Epidermal melanocyte (primary cell): ENCODE measurements at regions not wholly inside any gene's neighbourhood (a gene's known extent, or its start where the extent isn't known, plus 50 kb on each side); places are given as distances from the start of the nearest gene placed in this dataset.

Experiments
- DNase-seq: peaks from one replicate; pipeline ENCODE4 v3.0.0; 2011; ENCODE audit warnings: low spot score; ENCODE audit not compliant: insufficient read length

DNA sequence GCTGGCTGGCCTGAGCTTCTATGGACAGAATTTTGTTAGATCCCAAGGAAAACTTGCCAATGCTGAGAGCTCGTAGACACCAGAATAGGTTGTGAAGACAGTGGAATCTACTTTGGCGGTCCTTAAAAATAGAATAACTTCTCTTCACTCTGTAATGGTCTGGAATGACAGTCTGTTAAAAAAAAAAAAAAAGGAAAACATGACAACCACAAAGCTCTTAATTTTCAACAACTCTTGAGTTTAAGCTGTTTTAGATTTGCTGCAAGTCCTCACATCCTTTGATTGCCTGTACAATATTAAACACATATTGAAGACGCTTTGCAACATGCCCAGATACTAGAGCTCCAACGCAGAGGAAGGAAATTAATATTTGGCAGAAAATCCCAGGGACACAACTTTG lies 122.8 kb upstream of the GALNT15 start:
- DNase-seq, result no peak

DNA sequence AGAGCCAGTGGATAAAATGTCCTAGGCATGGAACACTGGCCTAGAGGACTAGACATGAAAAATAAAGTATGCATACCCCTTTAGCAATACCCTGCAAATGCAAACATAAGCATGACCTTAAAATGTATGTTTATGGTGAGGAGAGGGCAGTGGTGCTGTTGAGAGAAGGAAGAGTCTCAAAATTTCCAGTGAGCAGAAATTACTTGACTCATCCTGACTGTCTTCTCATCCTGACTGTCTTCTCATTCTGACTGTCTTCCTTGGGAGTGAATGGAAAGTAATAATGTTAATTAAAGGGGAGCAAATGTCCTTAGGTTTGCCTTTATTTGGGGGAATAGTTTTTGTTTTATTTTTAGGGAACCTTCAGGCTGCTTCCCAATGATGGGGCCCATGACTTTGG lies 121.5 kb upstream of the GALNT15 start:
- no peak for DNase-seq

- no peak for DNase-seq
These were observed 120.7 kb upstream of the GALNT15 start for GRCh38 chr3:16053794-16054193.

DNA sequence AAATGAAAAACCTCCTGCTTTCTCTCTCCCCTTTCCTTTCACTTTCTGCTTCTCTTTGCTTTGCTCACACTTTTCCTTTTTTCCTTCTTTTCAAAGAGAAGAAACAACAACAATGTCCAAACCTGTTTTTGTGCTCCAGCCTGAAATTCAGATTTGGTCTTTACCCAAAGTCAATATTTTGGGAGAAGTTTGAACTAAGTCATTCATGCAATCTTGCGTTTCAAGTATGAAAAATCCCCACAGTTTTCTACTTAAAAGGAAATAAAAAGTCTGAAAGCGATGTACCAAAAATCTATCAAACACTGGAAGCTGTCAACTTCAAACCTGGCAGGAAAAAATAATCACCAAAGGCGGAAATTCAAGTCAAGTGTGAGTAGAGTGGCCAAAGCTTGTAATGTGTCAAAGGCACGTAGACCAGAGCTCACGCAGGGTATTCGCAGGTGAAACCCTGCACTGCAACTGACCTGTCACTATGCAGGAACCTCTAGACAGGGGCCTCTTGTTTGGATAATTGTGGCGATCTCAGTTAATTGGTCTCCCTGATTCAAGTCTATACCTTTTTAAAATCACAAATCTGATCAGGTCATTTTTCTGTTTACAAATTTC lies 118.8 kb upstream of the GALNT15 start:
- DNase-seq, result no peak

DNA sequence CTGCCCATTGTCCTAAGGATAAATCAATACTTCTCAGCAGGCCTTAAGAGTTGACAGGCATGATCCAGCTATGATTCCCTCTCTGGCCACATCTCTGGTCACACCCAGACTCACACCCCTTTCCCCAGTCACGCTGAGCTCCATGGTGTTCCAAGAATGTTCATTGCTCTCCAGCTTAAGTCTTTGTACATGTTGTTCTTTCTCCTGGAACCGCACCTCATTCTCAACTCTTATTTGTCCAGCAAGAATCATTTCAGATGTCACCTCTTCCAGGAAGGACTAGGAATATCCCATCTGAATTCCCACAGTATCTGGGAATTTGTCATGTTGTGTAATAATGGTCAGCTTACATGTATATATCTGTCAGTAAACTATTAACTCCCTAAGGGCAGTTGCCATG lies 118.3 kb upstream of the GALNT15 start:
- DNase-seq, result no peak

DNA sequence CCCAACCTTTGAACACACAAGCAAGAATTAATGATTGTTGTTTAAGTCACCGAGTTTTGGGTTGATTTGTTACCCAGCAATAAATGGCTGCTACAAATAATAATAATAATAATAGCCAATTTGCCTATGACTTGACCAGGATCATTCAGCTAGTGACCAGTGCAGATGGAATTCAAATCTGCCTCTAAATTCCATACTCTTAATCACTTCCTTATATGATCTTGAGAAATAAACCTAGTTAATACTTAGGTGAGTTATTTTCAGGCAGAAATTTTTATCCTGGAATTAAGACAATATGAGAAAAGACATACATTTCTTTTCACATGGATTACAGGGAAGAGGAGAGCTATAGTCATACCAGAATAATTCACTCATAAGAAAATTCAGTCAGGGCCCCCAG lies 116.0 kb upstream of the GALNT15 start:
- DNase-seq, result no peak

DNA sequence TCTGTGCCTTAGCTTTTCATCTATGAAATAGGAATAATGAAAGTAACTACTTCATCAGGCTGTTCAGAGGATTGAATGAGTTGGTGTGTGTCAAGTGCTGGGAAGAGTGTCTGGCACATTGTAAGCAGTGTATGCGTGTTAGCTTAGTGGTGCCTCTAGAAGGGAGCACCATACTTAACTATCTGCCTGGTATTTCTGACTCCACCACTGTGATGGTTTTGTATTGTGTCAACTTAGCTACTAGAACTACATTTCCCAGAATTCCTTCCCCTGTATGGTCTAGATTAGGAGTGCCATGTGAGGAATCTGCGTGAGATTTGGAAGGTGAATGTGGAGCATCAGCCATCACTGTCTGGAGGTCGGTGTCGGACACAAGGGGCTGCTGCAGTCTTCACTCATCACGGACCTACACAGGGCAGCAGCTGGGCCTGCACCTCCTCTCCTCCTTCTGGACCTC lies 115.4 kb upstream of the GALNT15 start:
- DNase-seq, result no peak

DNA sequence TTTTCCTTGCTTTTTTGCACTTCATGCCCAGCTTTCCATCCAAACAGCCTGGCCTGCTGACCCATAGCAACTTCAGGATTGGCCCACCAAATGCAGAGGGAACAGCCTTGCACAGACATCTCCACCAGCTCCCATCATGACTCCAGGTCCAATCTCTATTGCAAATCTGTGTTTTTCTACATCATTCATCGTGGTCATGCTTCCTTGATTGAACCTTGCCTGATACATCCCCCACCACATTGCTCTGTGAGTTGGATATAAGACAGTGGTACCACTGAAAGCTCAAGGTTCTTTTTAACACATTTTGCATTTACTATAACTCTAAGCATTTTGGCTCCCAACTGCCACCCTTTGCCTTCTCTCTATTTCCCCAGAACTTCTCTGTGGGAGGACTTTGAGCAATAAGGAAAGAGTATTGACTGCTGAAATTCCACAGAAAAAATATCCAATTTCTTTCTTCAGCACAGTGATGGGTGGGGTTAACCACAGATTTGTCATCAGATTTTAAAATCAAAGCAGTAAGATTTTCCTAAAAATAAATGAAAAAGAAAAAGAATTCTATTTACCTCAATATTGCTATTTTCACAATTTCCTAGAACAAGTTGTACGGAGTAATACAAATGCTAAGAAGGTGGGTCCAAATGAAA lies 114.6 kb upstream of the GALNT15 start:
- DNase-seq, result no peak

DNA sequence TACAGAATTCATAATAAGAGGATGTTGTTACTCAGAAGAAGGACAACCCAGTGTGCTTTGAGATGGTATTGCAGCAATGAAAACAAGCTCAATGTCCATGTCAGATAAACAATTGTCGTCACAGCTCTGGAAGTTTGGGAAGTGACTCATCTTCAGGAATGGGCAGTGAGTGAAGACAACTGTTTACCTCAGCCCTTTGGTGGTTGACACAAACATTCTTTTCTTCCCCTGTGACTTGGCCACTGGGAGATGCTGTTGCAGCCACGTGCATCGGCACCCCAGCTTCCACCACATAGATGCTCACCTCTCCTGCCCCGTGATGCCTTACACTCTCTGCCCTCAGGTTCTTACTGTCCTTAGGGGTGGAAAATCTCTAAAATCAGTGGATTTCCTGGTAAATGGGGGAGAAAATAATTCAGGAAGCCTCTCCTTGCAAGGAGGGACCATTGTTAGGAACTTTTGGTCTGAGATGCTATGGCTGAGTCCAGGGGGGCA lies 114.1 kb upstream of the GALNT15 start:
- peak; percentile 68 for DNase-seq

GRCh38 chr3:16060945-16061344 lies 113.5 kb upstream of the GALNT15 start:
- no peak for DNase-seq

DNA sequence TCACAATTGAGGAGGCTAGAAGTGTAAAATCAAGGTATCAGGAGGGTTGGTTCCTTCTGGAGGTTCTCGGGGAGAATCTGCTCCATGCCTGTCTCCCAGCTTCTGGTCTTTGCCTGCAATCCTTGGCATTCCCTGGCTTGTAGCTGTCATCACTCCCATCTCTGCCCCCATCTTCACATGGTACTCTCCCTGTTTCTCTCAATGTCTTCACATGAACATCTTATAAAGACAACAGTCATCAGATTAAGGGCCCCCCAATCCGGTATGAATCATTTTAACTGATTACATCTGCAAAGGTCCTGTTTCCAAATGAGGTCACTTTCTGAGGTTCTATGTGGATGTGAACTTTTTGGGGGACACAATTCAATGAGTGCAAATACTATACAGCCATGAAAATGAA lies 113.0 kb upstream of the GALNT15 start:
- DNase-seq, result no peak

- DNase-seq, result peak; percentile 37
These were observed 110.9 kb upstream of the GALNT15 start for GRCh38 chr3:16063603-16064002.

DNA sequence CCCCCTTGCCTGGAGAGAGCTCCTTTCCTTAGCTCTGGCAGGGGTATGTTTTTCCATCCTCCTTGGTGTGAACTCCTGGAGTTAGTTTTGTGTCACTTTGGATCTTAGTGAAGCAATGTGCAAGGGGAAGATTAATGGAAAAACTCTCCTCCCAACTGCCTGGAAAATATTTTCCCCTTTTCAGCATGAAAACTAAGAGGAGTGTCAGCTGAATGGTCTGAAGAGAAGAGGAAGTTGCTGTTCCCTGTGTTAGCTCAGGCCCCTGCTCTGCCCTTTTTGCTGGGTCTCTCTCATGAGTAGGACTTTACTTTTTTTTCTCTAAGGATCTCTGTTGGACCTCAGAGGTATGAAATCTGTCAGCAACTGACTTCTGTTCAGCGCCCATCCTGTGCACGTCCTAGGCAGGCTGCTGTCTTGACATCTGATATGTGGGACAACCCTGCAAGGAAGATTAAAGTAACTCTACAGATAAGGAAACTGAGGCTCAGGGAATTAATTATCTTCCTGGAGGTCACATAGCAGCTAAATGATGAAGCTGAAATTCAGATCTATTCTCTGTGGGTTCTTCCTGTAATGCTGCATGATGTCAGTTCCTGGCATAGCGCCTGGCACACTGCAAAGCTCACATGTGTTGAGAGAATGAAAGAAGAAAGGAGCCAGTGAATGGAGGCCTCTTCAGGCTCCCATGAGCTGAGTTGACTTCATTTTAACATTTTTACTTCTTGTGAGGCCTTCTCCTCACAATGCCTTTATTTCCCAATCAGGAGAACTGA lies 109.7 kb upstream of the GALNT15 start:
- DNase-seq, result no peak

DNA sequence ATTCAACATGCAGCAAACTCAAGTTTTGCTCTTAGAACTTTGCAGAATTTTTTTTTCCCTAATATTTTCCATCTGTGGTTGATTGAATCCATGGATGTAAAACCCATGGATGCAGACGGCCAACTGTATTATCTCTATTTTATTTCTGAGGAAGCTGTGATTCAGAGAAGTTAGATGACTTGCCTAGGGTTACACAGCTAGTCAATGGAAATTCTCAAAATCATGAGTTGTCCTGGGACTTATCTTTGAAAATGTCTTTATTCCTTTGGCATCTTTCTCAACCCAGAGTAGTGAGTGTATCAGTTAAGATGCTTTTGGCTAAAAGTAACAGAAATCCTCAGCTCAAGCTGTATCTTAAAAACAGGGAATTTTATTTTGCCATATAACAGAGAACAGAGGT lies 107.9 kb upstream of the GALNT15 start:
- no peak for DNase-seq

- no peak for DNase-seq
These were observed 107.5 kb upstream of the GALNT15 start for GRCh38 chr3:16066975-16067374.

DNA sequence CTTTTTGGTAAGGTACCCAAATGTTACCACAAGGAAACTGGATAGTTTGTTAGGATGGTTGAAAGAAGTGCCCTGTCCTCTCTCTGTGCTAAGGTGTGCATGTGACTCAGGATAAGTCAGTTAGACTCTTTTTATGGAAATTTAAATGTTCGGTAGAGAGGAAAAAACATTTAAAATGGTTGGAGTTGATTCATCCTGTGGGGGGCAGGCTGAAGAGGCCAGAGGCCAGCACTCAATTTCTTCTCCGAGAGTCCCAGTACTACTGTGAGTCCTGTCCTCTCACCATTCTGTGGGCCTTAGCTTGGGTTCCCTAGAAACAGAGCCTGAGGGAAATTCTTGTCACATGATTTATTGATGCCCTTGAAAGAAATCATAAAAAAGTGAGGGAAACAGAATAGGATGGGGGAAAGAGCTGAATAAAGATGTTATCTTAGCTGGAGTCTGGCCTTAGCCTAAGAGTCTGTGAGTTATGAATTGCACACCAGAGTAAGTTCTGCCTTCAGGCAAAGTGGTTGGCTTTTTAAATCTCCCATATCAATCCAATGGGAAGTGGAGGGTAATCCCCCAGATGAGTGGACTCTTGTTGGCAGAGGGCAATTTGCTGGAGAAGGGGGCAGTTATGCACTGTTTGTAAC lies 106.5 kb upstream of the GALNT15 start:
- no peak for DNase-seq

DNA sequence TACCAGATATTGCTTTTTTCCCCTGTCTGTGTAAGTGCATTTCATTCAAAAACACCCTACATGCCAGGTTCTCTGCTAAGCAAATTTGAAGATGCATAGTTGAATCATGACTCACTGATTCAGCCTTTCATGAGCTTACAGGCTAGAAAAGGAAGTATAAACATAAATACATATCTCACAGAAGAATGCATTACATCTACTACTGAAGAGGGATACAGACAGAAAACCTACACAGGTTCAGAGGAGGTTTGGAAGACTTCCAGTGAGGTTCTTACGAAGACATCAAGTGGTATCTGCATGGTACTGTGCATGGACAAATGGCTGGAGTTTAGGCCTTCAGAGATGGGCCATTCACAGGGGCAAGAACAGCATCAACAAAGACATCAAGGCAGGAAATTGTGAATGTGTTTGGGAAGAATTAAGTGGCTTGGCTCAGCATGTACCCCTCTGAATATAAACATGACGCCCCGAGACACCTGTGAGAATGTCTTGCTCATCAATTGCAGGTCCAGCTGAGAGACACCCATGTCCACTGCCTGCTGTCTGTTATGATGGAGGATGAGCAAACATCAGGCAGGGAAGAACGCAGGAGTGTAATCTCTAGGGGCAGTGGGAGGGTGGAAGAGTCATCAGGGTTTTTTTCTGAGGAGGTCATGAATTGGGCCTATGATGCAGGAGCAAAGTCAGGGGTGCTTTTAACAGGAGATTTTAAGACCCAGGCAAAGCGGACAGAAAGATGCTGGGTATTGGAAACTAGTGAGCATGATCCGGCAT lies 105.1 kb upstream of the GALNT15 start:
- DNase-seq, result no peak

DNA sequence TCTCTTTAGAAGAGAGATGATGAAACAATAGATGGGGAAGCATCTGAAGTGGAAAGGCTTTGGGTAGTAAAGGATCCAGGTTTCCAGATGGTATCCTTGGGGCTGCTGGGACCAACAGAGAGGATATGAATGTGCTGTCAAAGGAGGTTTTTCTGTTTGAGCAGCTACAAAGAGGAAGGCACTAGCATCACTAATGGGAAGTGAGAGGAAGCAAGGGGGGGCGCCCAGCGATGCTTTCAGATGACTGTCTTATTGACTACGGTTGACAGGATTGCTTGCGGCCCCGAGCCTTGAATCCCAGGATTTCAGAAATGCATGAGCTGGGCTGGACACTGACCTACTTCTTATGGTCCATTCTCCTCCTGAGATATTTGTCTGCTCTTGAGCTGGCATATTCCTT lies 103.8 kb upstream of the GALNT15 start:
- DNase-seq, result no peak

GRCh38 chr3:16071206-16071605 lies 103.3 kb upstream of the GALNT15 start:
- no peak for DNase-seq

DNA sequence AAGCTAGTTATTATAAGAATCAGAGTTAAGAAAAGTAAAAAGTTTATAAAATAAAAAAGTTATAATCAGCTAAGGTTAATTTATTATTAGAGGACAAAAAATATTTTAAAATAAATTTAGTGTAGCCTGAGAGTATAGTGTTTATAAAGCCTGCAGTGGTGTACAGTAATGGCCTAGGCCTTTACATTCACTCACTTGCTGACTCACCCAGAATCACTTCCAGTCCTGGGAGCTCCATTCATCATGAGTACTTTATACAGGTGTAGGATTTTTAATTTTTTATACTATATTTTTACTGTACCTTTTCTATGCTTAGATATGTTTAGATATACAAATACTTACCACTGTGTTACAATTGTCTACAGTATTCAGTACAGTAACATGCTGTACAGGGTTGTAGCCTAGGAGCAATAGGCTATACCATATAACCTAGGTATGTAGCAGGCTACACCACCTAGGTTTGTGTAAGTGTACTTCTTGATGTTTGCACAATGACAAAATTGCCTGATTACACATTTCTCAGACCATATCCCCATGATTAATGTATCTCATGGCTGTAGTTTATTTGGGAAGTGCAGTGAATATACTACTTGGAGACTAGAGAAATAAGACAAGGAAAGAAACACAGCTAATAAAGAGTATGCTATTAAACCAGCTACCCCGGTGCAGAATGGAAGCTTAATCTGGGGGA lies 101.9 kb upstream of the GALNT15 start:
- no peak for DNase-seq

DNA sequence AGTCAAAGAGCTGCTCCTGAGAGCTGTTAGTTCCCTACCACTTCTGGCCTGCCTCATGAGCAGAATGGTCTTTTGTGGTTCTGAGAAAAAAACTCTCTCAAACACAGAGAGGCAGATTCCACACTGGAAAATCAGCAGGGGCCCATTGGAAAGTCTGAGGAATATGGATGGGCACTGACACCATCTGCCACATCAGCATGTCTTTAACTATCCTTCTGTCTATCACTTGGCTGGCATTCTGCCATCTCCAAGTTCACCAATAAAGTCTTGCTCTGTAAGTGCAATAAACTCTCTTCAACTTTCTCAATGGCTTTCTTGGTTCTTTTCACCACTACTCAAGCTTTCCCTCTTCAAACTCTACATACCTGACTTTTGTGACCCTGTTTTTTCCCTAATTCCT lies 101.3 kb upstream of the GALNT15 start:
- DNase-seq, result no peak
